ENCODE measurements at regions not wholly inside any gene's neighbourhood (a gene's known extent, or its start where the extent isn't known, plus 50 kb on each side); places are given as distances from the start of the nearest gene placed in this dataset.

DNA sequence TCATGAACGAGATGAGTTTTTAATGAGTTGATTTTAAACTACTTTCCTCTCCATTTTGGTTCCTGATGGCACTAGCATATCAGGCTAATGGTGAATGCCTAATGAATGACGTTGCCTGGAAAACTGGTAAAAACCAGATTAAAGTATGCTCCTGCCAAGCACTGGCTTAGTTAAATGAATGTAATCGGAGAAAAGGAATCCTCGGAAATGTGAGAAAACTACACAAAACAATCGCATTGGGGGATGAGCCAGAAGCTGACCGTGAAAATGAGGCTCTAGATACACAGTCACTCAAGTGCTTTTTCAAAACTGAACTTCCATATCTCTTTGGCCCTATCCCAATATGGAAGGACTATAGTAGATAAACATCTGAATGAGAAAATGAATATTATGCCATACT, 153.8 kb upstream of the COL1A2 start:
- ChIA-PET POLR2A (ENCODE audit: unreplicated experiment) (no interaction called here), CTCF (no interaction called here)
- no TSS peak for BruUV-seq (replicated peaks)
- no peaks in the 10 kb centered on the region for H4K20me1 ChIP-seq (ENCODE audit: insufficient read depth)
- H3K4me1 ChIP-seq (replicated peaks; ENCODE audit: insufficient read depth): 0 out of 2 replicates have a peak, but pooled peaks cover 13% of the 10 kb centered on the region
- no peak overlapping the region for H3K4me3 ChIP-seq
- H2AFZ ChIP-seq: no peak overlapping the region
- TF ChIP-seq, protein P1, sequence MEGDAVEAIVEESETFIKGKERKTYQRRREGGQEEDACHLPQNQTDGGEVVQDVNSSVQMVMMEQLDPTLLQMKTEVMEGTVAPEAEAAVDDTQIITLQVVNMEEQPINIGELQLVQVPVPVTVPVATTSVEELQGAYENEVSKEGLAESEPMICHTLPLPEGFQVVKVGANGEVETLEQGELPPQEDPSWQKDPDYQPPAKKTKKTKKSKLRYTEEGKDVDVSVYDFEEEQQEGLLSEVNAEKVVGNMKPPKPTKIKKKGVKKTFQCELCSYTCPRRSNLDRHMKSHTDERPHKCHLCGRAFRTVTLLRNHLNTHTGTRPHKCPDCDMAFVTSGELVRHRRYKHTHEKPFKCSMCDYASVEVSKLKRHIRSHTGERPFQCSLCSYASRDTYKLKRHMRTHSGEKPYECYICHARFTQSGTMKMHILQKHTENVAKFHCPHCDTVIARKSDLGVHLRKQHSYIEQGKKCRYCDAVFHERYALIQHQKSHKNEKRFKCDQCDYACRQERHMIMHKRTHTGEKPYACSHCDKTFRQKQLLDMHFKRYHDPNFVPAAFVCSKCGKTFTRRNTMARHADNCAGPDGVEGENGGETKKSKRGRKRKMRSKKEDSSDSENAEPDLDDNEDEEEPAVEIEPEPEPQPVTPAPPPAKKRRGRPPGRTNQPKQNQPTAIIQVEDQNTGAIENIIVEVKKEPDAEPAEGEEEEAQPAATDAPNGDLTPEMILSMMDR (conservative IDR thresholded peaks at IDR 0.05): no peak
- no peak for TF ChIP-seq EZH2 (IDR thresholded peaks at IDR 0.05; ENCODE audit: low read depth)
- no peak for DNase-seq
- no peaks in the 10 kb centered on the region for H3K27me3 ChIP-seq (ENCODE audit: insufficient read depth, low read depth)
- H3K4me2 ChIP-seq: no peak overlapping the region
- no peaks in the 10 kb centered on the region for H3K9me3 ChIP-seq (ENCODE audit: insufficient read depth, low read depth)
- H3K27ac ChIP-seq: no peak overlapping the region
- no peaks in the 10 kb centered on the region for H3K9me2 ChIP-seq (ENCODE audit: insufficient read depth)
- H3K79me2 ChIP-seq (ENCODE audit: low read depth): no peaks in the 10 kb centered on the region
- no peaks in the 10 kb centered on the region for H3K36me3 ChIP-seq (ENCODE audit: low read depth)
- H3F3A ChIP-seq (ENCODE audit: insufficient read depth, low read depth): 0 out of 2 replicates have a peak, but pooled peaks cover 5% of the 10 kb centered on the region
- intact Hi-C loops (cut with micrococcal nuclease; ENCODE audit: unreplicated experiment): no loop called here

DNA sequence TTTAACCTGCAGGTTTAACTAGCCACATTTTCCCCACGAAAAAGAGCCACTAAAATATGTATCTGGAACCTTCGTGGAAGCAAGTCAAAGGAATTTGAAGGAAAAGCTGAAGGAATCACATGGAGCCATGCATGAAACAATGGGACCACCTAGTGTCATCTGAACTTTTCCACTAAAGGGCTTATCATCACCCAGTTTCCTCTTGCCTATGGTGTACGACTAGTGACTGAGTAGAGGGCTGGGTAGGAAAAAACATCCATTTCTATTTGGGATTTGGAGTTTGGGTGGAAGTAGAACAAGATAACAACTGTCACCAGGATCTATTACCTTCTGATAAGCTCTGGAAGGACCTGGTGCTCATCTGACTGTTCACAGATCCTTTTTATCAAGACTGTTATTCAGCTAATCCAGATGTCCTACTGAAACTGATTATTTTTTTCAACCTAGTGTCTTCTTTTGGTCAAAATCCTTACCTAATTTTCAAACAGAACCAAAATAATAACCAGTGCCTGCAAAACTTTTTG, 153.2 kb upstream of the COL1A2 start:
- 0 out of 2 replicates have a peak, but pooled peaks cover 5% of the 10 kb centered on the region for H3F3A ChIP-seq (ENCODE audit: insufficient read depth, low read depth)
- H3K27me3 ChIP-seq (ENCODE audit: insufficient read depth, low read depth): no peaks in the 10 kb centered on the region
- H3K9me3 ChIP-seq (ENCODE audit: insufficient read depth, low read depth): no peaks in the 10 kb centered on the region
- CTCF ChIA-PET: no interaction called here
- POLR2A ChIA-PET (ENCODE audit: unreplicated experiment): no interaction called here
- TF ChIP-seq, protein P1 (conservative IDR thresholded peaks at IDR 0.05): no peak
- no peak for TF ChIP-seq EZH2 (IDR thresholded peaks at IDR 0.05; ENCODE audit: low read depth)
- no peaks in the 10 kb centered on the region for H4K20me1 ChIP-seq (ENCODE audit: insufficient read depth)
- 0 out of 2 replicates have a peak, but pooled peaks cover 13% of the 10 kb centered on the region for H3K4me1 ChIP-seq (replicated peaks; ENCODE audit: insufficient read depth)
- no peak overlapping the region for H2AFZ ChIP-seq
- intact Hi-C loops (cut with micrococcal nuclease; ENCODE audit: unreplicated experiment): no loop called here
- no peak overlapping the region for H3K4me3 ChIP-seq
- no peak overlapping the region for H3K27ac ChIP-seq
- no peak overlapping the region for H3K4me2 ChIP-seq
- no peak for DNase-seq
- H3K36me3 ChIP-seq (ENCODE audit: low read depth): no peaks in the 10 kb centered on the region
- H3K9me2 ChIP-seq (ENCODE audit: insufficient read depth): no peaks in the 10 kb centered on the region
- no TSS peak for BruUV-seq (replicated peaks)
- H3K79me2 ChIP-seq (ENCODE audit: low read depth): no peaks in the 10 kb centered on the region

DNA sequence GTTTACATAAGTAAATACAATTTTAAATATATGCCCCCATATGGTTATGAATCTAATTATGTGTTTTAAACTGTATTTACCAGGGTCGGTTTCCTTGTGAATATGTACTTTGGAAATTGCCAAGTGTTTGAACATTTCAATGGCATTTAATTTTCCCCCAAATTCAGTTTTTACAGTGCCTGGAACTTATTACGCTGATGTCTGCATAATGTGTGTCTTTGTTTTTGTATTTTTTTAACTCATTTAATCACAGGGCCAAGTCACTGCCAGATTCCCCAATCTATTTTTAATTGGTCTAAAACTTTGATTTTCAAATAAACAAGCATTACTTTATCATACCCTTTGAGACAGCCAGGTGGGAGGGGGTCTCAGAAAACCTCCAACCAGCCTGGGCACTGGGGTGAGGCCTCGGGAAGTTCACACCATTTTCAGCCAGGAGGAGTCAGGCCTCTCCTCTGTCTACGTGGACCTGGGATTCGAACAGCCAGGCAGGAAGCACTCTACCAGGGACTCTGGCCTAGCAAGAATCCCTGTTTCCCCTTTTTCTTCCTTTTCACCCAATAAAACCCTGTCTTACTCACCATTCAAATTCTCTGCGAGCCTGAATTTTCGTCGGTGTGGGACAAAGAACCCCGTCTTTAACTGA, 151.5 kb upstream of the COL1A2 start:
- H2AFZ ChIP-seq: no peak overlapping the region
- CTCF ChIA-PET: no interaction called here
- intact Hi-C loops (cut with micrococcal nuclease; ENCODE audit: unreplicated experiment): no loop called here

More for the DNA sequence above, 151.5 kb upstream of the COL1A2 start:
- H3K4me2 ChIP-seq: no peak overlapping the region
- H3F3A ChIP-seq (ENCODE audit: insufficient read depth, low read depth): 0 out of 2 replicates have a peak, but pooled peaks cover 5% of the 10 kb centered on the region
- no peak for DNase-seq
- no peak overlapping the region for H3K27ac ChIP-seq
- no TSS peak for BruUV-seq (replicated peaks)
- no peaks in the 10 kb centered on the region for H3K9me2 ChIP-seq (ENCODE audit: insufficient read depth)
- TF ChIP-seq EZH2 (IDR thresholded peaks at IDR 0.05; ENCODE audit: low read depth): no peak
- TF ChIP-seq, protein P1 (conservative IDR thresholded peaks at IDR 0.05): no peak
- H3K4me1 ChIP-seq (replicated peaks; ENCODE audit: insufficient read depth): 0 out of 2 replicates have a peak, but pooled peaks cover 13% of the 10 kb centered on the region
- H3K9me3 ChIP-seq (ENCODE audit: insufficient read depth, low read depth): no peaks in the 10 kb centered on the region
- no peak overlapping the region for H3K4me3 ChIP-seq
- no peaks in the 10 kb centered on the region for H4K20me1 ChIP-seq (ENCODE audit: insufficient read depth)
- no peaks in the 10 kb centered on the region for H3K27me3 ChIP-seq (ENCODE audit: insufficient read depth, low read depth)
- no peaks in the 10 kb centered on the region for H3K36me3 ChIP-seq (ENCODE audit: low read depth)
- POLR2A ChIA-PET (ENCODE audit: unreplicated experiment): interaction anchor here (0.5 kb wide), 1 partner anchor 363 kb away, joined by 3 read pairs; no protein-coding TSS in a partner anchor
- no peaks in the 10 kb centered on the region for H3K79me2 ChIP-seq (ENCODE audit: low read depth)
